IMR-90 (cell line): ENCODE measurements at regions not wholly inside any gene's neighbourhood (a gene's known extent, or its start where the extent isn't known, plus 50 kb on each side); places are given as distances from the start of the nearest gene placed in this dataset.

ENCODE experiments used
- ATAC-seq: fragments of 200-7000 bp; cut with Tn5 transposase; 2 replicates; pipeline ENCODE4 v1.9.1; 2020; ENCODE audit warnings: low read depth, mild to moderate bottlenecking, moderate library complexity
- BruUV-seq: library from RNA; stranded (reverse); fragments of 400-500 nt; replicated peaks from 2 replicates; lab custom pipeline; 2021; lab: Mats Ljungman, UMichigan
- CTCF ChIA-PET: fragments of 300-600 bp; formaldehyde crosslinking; extraction: SDS; loops from one replicate; lab custom pipeline; 2021; ENCODE audit warnings: antibody characterized with exemption; lab: Yijun Ruan, JAX
- POLR2A ChIA-PET: fragments of 300-600 bp; sonication (Branson Sonifier 250); formaldehyde crosslinking; loops from one replicate; lab custom pipeline; 2022; ENCODE audit warnings: antibody characterized with exemption; ENCODE audit not compliant: unreplicated experiment; lab: Charles Lee
- DNase-seq: peaks from one replicate; pipeline ENCODE4 v3.0.0; 2013
- H2AFZ ChIP-seq: replicated peaks from 2 replicates; pipeline ENCODE3; 2013; ENCODE audit warnings: low read length, mild to moderate bottlenecking; ENCODE audit not compliant: poor library complexity
- H2AK5ac ChIP-seq: 2 replicates; pipeline ENCODE4 v1.6.1; 2013; ENCODE audit warnings: low read depth, low read length, inconsistent platforms
- H2AK9ac ChIP-seq: replicated peaks from 2 replicates; pipeline ENCODE3; 2013; ENCODE audit warnings: mild to moderate bottlenecking, low read depth, low read length, moderate library complexity; ENCODE audit not compliant: poor library complexity
- H2BK120ac ChIP-seq: 2 replicates; pipeline ENCODE4 v1.6.1; 2013; ENCODE audit warnings: low read depth, low read length, inconsistent platforms
- H2BK15ac ChIP-seq: 3 replicates; pipeline ENCODE4 v1.6.1; 2013; ENCODE audit warnings: low read depth, low read length, inconsistent platforms
- H2BK20ac ChIP-seq: 2 replicates; pipeline ENCODE4 v1.6.1; 2013; ENCODE audit warnings: low read depth, mild to moderate bottlenecking, inconsistent platforms, low read length, moderate library complexity
- H2BK5ac ChIP-seq: 2 replicates; pipeline ENCODE4 v1.6.1; 2013; ENCODE audit warnings: mild to moderate bottlenecking, low read depth, low read length, inconsistent platforms; ENCODE audit not compliant: poor library complexity, severe bottlenecking
- H3K14ac ChIP-seq: replicated peaks from 2 replicates; pipeline ENCODE4 v1.6.1; 2013; ENCODE audit warnings: low read depth, low read length, inconsistent platforms
- H3K18ac ChIP-seq: 2 replicates; pipeline ENCODE4 v1.6.1; 2013; ENCODE audit warnings: low read depth, low read length, control low read depth
- H3K23ac ChIP-seq: 2 replicates; pipeline ENCODE4 v1.6.1; 2013; ENCODE audit warnings: low read depth, low read length, inconsistent platforms
- H3K27ac ChIP-seq: 2 replicates; pipeline ENCODE4 v1.5.1; 2013; ENCODE audit warnings: mild to moderate bottlenecking, control low read depth, low read length; ENCODE audit not compliant: insufficient read depth
- H3K27me3 ChIP-seq: 2 replicates; pipeline ENCODE4 v1.6.1; 2013; ENCODE audit warnings: low read length; ENCODE audit not compliant: control insufficient read depth, insufficient read depth
- H3K36me3 ChIP-seq: 2 replicates; pipeline ENCODE4 v1.6.1; 2013; ENCODE audit warnings: low read length, mixed read lengths; ENCODE audit not compliant: control insufficient read depth, insufficient read depth
- H3K4ac ChIP-seq: 2 replicates; pipeline ENCODE4 v1.6.1; 2013; ENCODE audit warnings: low read depth, low read length, inconsistent platforms
- H3K4me1 ChIP-seq: 2 replicates; pipeline ENCODE4 v1.6.1; 2013; ENCODE audit warnings: low read length, mixed read lengths; ENCODE audit not compliant: control insufficient read depth, insufficient read depth
- H3K4me2 ChIP-seq: 2 replicates; pipeline ENCODE4 v1.6.1; 2013; ENCODE audit warnings: low read depth, mild to moderate bottlenecking, control low read depth, low read length, moderate library complexity
- H3K4me3 ChIP-seq: 2 replicates; pipeline ENCODE4 v1.5.1; 2013; ENCODE audit warnings: low read depth, mild to moderate bottlenecking, control low read depth, low read length, moderate library complexity; ENCODE audit not compliant: insufficient read depth
- H3K56ac ChIP-seq: 2 replicates; pipeline ENCODE4 v1.6.1; 2013; ENCODE audit warnings: low read length, inconsistent platforms; ENCODE audit not compliant: insufficient read depth; ENCODE audit errors: extremely low read depth
- H3K79me1 ChIP-seq, 2 experiments: 2 replicates each; pipeline ENCODE4 v1.6.1; 2013; ENCODE audit warnings: low read length in 2 of 2, inconsistent platforms in 1 of 2, low read depth in 1 of 2
- H3K9ac ChIP-seq: 2 replicates; pipeline ENCODE4 v1.6.1; 2013; ENCODE audit warnings: low read depth, low read length, control low read depth
- H3K9me1 ChIP-seq: 2 replicates; pipeline ENCODE4 v1.6.1; 2013; ENCODE audit warnings: low read length, inconsistent platforms; ENCODE audit not compliant: insufficient read depth
- H3K9me3 ChIP-seq: 2 replicates; pipeline ENCODE4 v1.6.1; 2013; ENCODE audit warnings: low read length; ENCODE audit not compliant: control insufficient read depth, insufficient read depth
- H4K20me1 ChIP-seq: 2 replicates; pipeline ENCODE4 v1.6.1; 2013; ENCODE audit warnings: low read length, inconsistent platforms; ENCODE audit not compliant: insufficient read depth
- H4K5ac ChIP-seq: 2 replicates; pipeline ENCODE4 v1.6.1; 2013; ENCODE audit warnings: mild to moderate bottlenecking, low read depth, low read length, control low read depth
- H4K8ac ChIP-seq, 2 experiments: 2 replicates each; pipeline ENCODE4 v1.6.1; 2013; ENCODE audit warnings: low read depth in 2 of 2, low read length in 2 of 2, control low read depth in 1 of 2, inconsistent platforms in 1 of 2
- H4K91ac ChIP-seq: 2 replicates; pipeline ENCODE4 v1.6.1; 2013; ENCODE audit warnings: low read depth, low read length, inconsistent platforms; ENCODE audit not compliant: insufficient read depth
- BHLHE40 ChIP-seq: fragments of 150-350 bp; IDR thresholded peaks from 2 replicates; pipeline ENCODE4 v1.6.1; 2016; ENCODE audit warnings: mild to moderate bottlenecking, low read depth, low read length
- CEBPB ChIP-seq: IDR thresholded peaks from 2 replicates; pipeline ENCODE4 v1.6.1; 2012; ENCODE audit warnings: low read depth, low read length, improper control_type of control experiment
- CHD1 ChIP-seq: IDR thresholded peaks from 2 replicates; pipeline ENCODE4 v1.6.1; 2012; ENCODE audit warnings: low read depth, low read length, improper control_type of control experiment
- FOS ChIP-seq: fragments of 150-350 bp; IDR thresholded peaks from 2 replicates; pipeline ENCODE4 v1.6.1; 2016; ENCODE audit warnings: low read depth, low read length
- MAFK ChIP-seq: IDR thresholded peaks from 2 replicates; pipeline ENCODE4 v1.6.1; 2012; ENCODE audit warnings: low read depth, low read length, improper control_type of control experiment
- MAZ ChIP-seq: IDR thresholded peaks from 2 replicates; pipeline ENCODE4 v1.6.1; 2012; ENCODE audit warnings: low read depth, mild to moderate bottlenecking, low read length, improper control_type of control experiment, moderate library complexity, borderline replicate concordance
- MXI1 ChIP-seq: IDR thresholded peaks from 2 replicates; pipeline ENCODE4 v1.6.1; 2012; ENCODE audit warnings: low read depth, mild to moderate bottlenecking, low read length, moderate library complexity, borderline replicate concordance
- NFE2L2 ChIP-seq: fragments of 150-350 bp; IDR thresholded peaks from 2 replicates; pipeline ENCODE4 v1.6.1; 2016; ENCODE audit warnings: low read depth, mild to moderate bottlenecking, low read length
- POLR2A ChIP-seq: IDR thresholded peaks from 2 replicates; pipeline ENCODE4 v1.6.1; 2012; ENCODE audit warnings: mild to moderate bottlenecking, low read depth, low read length
- RAD21 ChIP-seq: IDR thresholded peaks from 2 replicates; pipeline ENCODE4 v1.6.1; 2012; ENCODE audit warnings: low read length, improper control_type of control experiment
- RCOR1 ChIP-seq: IDR thresholded peaks from 2 replicates; pipeline ENCODE4 v1.6.1; 2012; ENCODE audit warnings: mild to moderate bottlenecking, low read length, improper control_type of control experiment; ENCODE audit not compliant: insufficient replicate concordance
- RFX5 ChIP-seq: IDR thresholded peaks from 2 replicates; pipeline ENCODE4 v1.8.0; 2012; ENCODE audit warnings: low read depth, mild to moderate bottlenecking, low read length, moderate library complexity
- SMC3 ChIP-seq: fragments of 150-350 bp; IDR thresholded peaks from 2 replicates; pipeline ENCODE4 v1.6.1; 2016; ENCODE audit warnings: low read depth, mild to moderate bottlenecking, antibody characterized with exemption, low read length, moderate library complexity
- WGBS, 2 experiments: methylation state at CpG; one replicate each; pipeline versions ENCODE4 v1.1.5 to v1.1.7; 2013; ENCODE audit warnings: missing lambda C conversion rate in 2 of 2; ENCODE audit not compliant: insufficient read length in 1 of 2; ENCODE audit errors: extremely low coverage in 2 of 2; 5-methylcytosine and 5-hydroxymethylcytosine counted together
- dilution Hi-C: fragments of 300-500 bp; cut with HindIII; formaldehyde crosslinking; loops from one replicate; pipeline ENCODE4 v1.14.3; 2018; ENCODE audit warnings: low sequenced_read_pairs; ENCODE audit not compliant: unreplicated experiment
- in situ Hi-C: fragments of 300-500 bp; cut with MboI; formaldehyde crosslinking; loops from 3 replicates; pipeline ENCODE4 v1.14.3; 2019; ENCODE audit warnings: low sequenced_read_pairs, inconsistent platforms, mixed read lengths
- intact Hi-C: fragments of 100-400 bp; cut with micrococcal nuclease; formaldehyde crosslinking; loops from 2 replicates; pipeline ENCODE4 v1.10.0; 2022
- TF ChIP-seq, protein P1 (sequence below): conservative IDR thresholded peaks from 2 replicates; pipeline ENCODE4 v1.5.1; 2012; ENCODE audit warnings: mild to moderate bottlenecking, low read depth, low read length, improper control_type of control experiment
- TF ChIP-seq, protein P2 (sequence below): fragments of 150-350 bp; IDR thresholded peaks from 2 replicates; pipeline ENCODE4 v1.6.1; 2016; ENCODE audit warnings: low read depth, mild to moderate bottlenecking, low read length, moderate library complexity, borderline replicate concordance
- TF ChIP-seq, protein P3 (sequence below): fragments of 150-350 bp; IDR thresholded peaks from 2 replicates; pipeline ENCODE4 v1.6.1; 2017; ENCODE audit warnings: mild to moderate bottlenecking, antibody characterized with exemption, low read length, low read depth

DNA sequence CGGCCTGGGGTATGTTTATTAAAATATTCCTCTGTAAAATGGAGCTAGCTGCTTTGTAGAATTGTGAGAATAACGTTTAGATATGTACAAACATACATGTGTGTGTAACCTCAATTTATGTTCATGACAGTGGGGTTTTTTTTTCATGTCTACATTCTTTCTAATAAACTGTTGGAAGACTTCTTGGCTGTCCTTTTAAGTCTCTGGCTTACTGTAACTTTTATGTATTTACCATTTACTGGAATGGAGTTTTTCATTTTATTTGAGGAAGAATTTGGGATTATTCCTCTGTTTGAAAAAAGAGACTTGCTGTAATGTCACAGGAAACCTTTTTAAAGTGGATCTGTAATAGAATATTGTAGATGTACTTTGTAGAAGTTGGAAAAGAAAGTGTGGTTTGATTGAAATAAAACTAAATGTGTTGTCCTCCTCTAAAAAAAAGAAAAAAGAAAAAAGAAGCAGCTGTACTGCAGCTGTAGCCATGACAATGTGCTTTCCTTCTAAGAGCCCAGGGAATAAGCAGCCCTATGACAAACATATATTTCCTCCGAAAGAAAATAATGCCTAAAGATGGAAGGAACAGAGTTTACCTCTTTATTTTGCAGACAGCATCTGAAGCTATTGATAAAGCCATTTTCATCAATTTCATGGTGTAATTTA lies 71.2 kb upstream of the FREM1 start:
- Histone ChIP-seq H4K91ac (no peak overlapping the region), H3K23ac (no peak overlapping the region), H3K79me1 (no peaks in the 10 kb centered on the region), H4K5ac (no peak overlapping the region), H3K4me1 (no peaks in the 10 kb centered on the region), H3K4ac (no peak overlapping the region), H3K9ac (no peak overlapping the region), H2AK9ac (no peak overlapping the region), H3K4me2 (no peak overlapping the region), H3K36me3 (no peaks in the 10 kb centered on the region), H3K56ac (no peak overlapping the region), H2BK5ac (no peak overlapping the region), H2AFZ (no peak overlapping the region), H2BK15ac (no peak overlapping the region), H3K14ac (no peak overlapping the region), H2BK20ac (no peak overlapping the region), H3K9me1 (no peaks in the 10 kb centered on the region), H3K9me3 (no peaks in the 10 kb centered on the region), H2AK5ac (no peak overlapping the region), H4K20me1 (no peaks in the 10 kb centered on the region), H4K8ac (no peak overlapping the region), H3K18ac (no peak overlapping the region), H3K27ac (no peak overlapping the region), H3K27me3 (no peaks in the 10 kb centered on the region), H3K4me3 (no peak overlapping the region), H2BK120ac (no peak overlapping the region)
- in situ Hi-C loops, result no loop called here
- no CpG with 5 or more reads among the region's 3 CpGs for WGBS, 2 experiments
- dilution Hi-C loops, result no loop called here
- DNase-seq (no peak), ATAC-seq (no peak)
- POLR2A ChIA-PET, result no interaction called here
- no peak for TF ChIP-seq CEBPB
- no peak for TF ChIP-seq RAD21
- no peak for TF ChIP-seq MAZ
- TF ChIP-seq, protein P1, sequence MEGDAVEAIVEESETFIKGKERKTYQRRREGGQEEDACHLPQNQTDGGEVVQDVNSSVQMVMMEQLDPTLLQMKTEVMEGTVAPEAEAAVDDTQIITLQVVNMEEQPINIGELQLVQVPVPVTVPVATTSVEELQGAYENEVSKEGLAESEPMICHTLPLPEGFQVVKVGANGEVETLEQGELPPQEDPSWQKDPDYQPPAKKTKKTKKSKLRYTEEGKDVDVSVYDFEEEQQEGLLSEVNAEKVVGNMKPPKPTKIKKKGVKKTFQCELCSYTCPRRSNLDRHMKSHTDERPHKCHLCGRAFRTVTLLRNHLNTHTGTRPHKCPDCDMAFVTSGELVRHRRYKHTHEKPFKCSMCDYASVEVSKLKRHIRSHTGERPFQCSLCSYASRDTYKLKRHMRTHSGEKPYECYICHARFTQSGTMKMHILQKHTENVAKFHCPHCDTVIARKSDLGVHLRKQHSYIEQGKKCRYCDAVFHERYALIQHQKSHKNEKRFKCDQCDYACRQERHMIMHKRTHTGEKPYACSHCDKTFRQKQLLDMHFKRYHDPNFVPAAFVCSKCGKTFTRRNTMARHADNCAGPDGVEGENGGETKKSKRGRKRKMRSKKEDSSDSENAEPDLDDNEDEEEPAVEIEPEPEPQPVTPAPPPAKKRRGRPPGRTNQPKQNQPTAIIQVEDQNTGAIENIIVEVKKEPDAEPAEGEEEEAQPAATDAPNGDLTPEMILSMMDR, result no peak
- no peak for TF ChIP-seq RCOR1
- no peak for TF ChIP-seq RFX5
- TF ChIP-seq SMC3, result no peak
- TF ChIP-seq MXI1, result no peak
- no peak for TF ChIP-seq MAFK
- TF ChIP-seq, protein P2, sequence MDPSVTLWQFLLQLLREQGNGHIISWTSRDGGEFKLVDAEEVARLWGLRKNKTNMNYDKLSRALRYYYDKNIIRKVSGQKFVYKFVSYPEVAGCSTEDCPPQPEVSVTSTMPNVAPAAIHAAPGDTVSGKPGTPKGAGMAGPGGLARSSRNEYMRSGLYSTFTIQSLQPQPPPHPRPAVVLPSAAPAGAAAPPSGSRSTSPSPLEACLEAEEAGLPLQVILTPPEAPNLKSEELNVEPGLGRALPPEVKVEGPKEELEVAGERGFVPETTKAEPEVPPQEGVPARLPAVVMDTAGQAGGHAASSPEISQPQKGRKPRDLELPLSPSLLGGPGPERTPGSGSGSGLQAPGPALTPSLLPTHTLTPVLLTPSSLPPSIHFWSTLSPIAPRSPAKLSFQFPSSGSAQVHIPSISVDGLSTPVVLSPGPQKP, result no peak
- no peak for TF ChIP-seq FOS
- no peak for TF ChIP-seq POLR2A
- no peak for TF ChIP-seq NFE2L2
- TF ChIP-seq, protein P3, sequence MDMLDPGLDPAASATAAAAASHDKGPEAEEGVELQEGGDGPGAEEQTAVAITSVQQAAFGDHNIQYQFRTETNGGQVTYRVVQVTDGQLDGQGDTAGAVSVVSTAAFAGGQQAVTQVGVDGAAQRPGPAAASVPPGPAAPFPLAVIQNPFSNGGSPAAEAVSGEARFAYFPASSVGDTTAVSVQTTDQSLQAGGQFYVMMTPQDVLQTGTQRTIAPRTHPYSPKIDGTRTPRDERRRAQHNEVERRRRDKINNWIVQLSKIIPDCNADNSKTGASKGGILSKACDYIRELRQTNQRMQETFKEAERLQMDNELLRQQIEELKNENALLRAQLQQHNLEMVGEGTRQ, result no peak
- no peak for TF ChIP-seq BHLHE40
- TF ChIP-seq CHD1, result no peak
- no TSS peak for BruUV-seq
- CTCF ChIA-PET, result no interaction called here
- intact Hi-C loops, result no loop called here
